GM06990 (cell line): ENCODE measurements at regions not wholly inside any gene's neighbourhood (a gene's known extent, or its start where the extent isn't known, plus 50 kb on each side); places are given as distances from the start of the nearest gene placed in this dataset.

Source experiments
- DNase-seq: peaks from one replicate; pipeline ENCODE4 v3.0.0-alpha.2; 2011; ENCODE audit not compliant: insufficient read length; ENCODE audit errors: extremely low read depth
- H3K27me3 ChIP-seq: replicated peaks from 2 replicates; pipeline ENCODE4 v1.6.0; 2011; ENCODE audit warnings: low read length; ENCODE audit not compliant: control insufficient read depth, insufficient read depth
- H3K36me3 ChIP-seq: 2 replicates; pipeline ENCODE4 v1.5.1; 2011; ENCODE audit warnings: low read length; ENCODE audit not compliant: control insufficient read depth, insufficient read depth
- H3K4me3 ChIP-seq: replicated peaks from 2 replicates; pipeline ENCODE4 v1.5.1; 2011; ENCODE audit warnings: low read depth, mild to moderate bottlenecking, control low read depth, low read length
- CTCF ChIP-seq: IDR thresholded peaks from 2 replicates; pipeline ENCODE4 v1.5.1; 2011; ENCODE audit warnings: low read length, control low read depth, mild to moderate bottlenecking, inconsistent platforms; ENCODE audit not compliant: insufficient read depth, poor library complexity, severe bottlenecking

GRCh38 chr17:70022175-70022574 lies 52.9 kb upstream of the KCNJ16 start:
- no peaks in the 10 kb centered on the region for H3K27me3 ChIP-seq
- H3K4me3 ChIP-seq: no peak overlapping the region
- TF ChIP-seq CTCF: no peak
- H3K36me3 ChIP-seq: no peaks in the 10 kb centered on the region
- DNase-seq: no peak

- Histone ChIP-seq H3K27me3 (no peaks in the 10 kb centered on the region), H3K4me3 (no peak overlapping the region), H3K36me3 (no peaks in the 10 kb centered on the region)
- no peak for DNase-seq
- no peak for TF ChIP-seq CTCF
These were observed 50.8 kb upstream of the KCNJ16 start for GRCh38 chr17:70024253-70024652.
